ENCODE measurements at regions not wholly inside any gene's neighbourhood (a gene's known extent, or its start where the extent isn't known, plus 50 kb on each side); places are given as distances from the start of the nearest gene placed in this dataset.

DNA sequence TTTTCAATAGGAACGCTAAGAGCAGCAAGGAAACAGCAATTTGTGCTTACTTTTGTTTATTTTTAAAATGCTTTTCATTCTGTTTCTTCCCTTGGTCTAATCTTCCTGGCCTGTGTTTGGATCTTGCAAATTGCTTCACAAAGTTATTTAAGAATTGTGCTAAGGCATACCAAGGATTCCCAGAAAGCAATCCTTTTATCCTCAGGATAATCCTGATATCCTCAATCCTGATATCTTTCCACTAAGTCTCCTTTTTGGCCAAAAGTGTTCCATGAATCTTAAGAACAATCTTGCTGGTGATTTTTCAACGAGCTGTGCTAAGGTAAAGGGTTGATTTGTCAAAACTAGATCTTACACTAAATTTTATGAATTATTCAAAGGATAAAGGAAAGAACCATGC, 1577.9 kb downstream of the PLA2G4A start:
- TF ChIP-seq, protein P1, sequence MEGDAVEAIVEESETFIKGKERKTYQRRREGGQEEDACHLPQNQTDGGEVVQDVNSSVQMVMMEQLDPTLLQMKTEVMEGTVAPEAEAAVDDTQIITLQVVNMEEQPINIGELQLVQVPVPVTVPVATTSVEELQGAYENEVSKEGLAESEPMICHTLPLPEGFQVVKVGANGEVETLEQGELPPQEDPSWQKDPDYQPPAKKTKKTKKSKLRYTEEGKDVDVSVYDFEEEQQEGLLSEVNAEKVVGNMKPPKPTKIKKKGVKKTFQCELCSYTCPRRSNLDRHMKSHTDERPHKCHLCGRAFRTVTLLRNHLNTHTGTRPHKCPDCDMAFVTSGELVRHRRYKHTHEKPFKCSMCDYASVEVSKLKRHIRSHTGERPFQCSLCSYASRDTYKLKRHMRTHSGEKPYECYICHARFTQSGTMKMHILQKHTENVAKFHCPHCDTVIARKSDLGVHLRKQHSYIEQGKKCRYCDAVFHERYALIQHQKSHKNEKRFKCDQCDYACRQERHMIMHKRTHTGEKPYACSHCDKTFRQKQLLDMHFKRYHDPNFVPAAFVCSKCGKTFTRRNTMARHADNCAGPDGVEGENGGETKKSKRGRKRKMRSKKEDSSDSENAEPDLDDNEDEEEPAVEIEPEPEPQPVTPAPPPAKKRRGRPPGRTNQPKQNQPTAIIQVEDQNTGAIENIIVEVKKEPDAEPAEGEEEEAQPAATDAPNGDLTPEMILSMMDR (IDR thresholded peaks at IDR 0.05; ENCODE audit: poor library complexity, severe bottlenecking) = no peak
- TF ChIP-seq TAF1 (IDR thresholded peaks at IDR 0.05; ENCODE audit: low read depth) (no peak), EP300 (conservative IDR thresholded peaks at IDR 0.05; ENCODE audit: poor library complexity, severe bottlenecking) (no peak), POLR2AphosphoS5 (IDR thresholded peaks at IDR 0.05) (no peak), SMC3 (conservative IDR thresholded peaks at IDR 0.05; ENCODE audit: poor library complexity) (no peak), EZH2 (IDR thresholded peaks at IDR 0.05; ENCODE audit: borderline replicate concordance, insufficient read depth, low read length, poor library complexity, severe bottlenecking) (no peak), RAD21 (conservative IDR thresholded peaks at IDR 0.05) (no peak)
